NCI-H1436 (cell line): ENCODE measurements at regions not wholly inside any gene's neighbourhood (a gene's known extent, or its start where the extent isn't known, plus 50 kb on each side); places are given as distances from the start of the nearest gene placed in this dataset.

Experiments
- DNase-seq: peaks from one replicate; lab custom pipeline; 2025; lab: John Stamatoyannopoulos, UW

DNA sequence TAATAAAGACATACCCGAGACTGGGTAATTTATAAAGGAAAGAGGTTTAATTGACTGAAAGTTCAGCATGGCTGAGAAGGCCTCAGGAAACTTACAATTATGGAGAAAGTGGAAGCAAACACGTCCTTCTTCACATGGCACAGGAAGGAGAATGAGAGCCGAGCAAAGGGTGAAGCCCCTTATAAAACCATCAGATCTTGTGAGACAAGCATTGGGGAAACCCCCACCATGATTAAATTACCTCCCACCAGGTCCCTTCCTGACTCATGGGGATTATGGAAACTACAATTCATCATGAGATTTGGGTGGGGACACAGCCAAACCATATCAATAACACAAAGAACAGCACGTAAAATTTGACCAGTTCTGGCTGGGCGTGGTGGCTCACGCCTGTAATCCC, 85.6 kb upstream of the ATF7IP start:
- DNase-seq = no peak

DNA sequence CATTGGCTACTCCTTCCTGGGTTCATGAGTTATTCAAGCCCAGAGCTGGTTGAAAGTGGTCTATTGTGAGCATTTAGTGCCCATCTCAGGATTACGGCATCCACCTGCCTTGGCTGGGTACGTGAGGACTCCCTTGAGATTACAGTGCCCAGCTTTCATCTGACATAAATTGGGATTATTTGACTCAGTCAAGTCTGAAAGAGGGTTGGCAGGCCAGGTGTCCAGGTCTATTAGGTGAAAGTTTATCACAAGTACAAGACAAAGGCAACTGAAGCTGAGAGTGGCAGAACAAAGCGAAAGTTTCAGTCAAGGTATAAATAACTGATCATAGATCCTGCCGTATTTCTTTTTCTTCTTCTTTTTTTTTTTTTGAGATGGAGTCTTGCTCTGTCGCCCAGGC, 84.6 kb upstream of the ATF7IP start:
- DNase-seq = no peak

DNA sequence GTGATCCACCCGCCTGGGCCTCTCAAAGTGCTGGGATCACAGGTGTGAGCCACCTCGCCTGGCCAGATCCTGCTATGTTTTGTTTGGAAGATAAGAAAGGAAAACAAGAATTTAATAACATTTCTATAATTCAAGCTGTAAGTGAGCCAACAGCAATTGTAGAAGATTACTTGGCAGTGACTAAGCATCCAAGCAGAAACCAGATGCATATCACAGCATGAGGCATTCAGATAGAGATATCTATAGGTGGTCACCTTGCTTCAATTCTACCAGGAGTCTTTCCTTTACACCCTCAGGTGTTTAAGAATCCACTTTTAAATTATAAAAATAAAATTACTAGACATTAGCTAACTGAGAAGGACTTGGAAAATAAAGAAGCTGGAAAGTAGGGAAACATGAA, 83.9 kb upstream of the ATF7IP start:
- DNase-seq = no peak

DNA sequence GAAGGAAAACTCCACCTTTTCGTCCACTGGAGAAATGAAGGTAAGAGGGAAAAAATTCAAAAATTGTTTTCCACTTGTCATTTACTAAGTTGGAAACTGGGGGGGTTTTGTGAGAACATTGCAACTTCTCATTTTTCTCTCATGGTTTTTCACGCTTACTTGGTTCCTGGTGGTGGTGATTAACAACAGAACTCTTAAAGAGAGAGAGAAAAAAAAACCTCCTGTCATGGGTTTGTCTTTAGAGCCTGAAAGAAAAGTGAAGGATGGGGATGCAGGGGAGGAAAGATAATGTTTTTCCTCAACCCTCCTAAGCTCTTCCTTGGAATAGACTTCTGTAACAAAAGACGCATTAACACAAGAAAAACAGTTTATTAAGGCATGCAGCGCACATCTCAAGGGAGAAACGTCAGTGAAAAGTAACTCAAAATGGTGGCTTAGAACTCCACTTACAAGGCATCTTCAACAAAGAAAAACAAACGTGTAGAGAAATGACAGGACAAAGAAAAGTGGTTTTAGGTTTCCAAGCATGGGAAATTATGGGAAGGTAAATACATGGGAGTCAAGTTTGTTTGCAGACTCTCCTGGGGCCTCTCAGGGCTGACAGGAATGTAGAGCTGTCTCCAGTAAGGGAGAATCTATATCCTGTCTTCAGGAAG, 81.9 kb upstream of the ATF7IP start:
- DNase-seq = no peak

DNA sequence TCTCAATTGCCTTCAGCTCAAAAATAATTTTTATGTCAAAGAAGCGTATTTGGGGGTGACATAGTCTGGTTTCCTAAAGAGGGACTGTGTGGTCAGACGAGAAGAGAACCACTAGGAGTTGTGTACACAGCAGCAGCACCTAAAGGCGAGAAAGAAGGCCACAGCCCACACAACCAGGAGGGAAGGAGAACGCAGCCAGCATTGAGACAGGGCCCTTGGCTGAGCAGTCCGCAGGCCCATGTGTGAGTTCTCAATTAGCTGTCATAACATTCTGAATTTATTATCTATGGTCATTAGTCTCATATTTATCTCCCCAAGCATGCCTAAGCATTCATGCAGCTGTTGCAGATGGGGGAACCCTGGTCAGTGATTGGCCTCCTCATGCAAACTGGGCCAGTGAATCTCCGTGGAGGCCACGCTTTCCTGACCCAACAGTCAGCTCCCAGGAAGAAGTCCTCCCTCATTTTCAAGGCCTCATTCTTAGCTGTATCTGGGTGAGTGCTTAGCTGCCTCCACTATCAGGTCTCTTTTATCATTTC, 81.2 kb upstream of the ATF7IP start:
- DNase-seq = no peak

DNA sequence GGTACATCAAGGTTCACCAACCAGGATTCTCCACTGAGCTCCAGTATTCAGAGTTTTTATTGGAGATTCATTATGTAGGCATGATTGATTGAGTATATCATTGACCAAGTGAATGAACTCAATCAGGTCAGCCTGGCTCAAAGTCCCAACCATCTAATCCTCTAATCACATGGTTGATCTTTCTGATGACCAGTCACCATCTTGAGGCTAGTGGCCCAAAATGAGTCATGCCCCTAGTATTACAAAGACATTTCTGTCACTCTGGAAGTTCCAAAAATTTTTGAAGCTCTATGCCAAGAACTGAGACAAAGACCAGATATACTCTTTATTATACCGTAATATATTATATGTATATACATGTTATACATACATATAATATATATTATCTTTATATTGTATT, 75.9 kb upstream of the ATF7IP start:
- DNase-seq = no peak

DNA sequence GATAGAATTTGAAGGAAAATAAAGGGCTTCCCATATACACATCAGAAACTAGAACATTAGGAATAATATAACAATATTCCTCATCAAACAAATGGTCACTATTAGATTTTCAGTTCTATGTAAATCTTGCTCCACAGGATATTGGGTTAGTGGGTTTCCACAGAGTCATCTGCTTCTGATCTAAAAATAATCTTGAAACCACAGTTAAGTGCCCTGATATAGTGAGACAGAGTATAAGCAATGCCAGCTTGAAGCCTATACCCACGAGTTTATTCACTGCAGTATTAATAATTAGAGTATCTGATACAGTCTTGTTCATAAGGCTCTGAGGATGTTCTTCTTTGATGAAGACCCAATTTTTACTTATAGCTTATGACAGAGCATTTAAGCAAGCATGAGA, 74.5 kb upstream of the ATF7IP start:
- DNase-seq = no peak

DNA sequence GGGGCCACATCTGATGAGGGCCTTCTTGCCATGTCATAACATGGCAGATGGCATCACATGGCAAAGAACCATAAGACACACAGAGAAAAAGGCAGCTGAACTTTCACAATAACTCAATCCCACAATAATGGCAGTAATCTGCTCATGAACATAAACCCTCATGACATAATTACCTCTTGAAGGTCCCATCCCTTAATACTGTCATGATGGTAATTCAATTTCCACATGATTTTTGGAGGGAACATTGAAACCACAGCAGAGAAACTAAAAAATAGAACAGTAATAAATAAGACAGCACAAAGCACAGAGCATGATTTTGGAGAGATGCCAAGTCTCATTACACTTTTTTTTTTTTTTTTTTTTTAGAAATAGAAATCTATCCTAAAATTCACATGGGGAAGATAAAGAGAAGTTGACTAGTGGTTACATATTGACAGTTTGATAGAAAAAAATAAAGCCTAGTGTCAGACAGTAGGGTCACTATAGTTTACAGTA, 61.8 kb upstream of the ATF7IP start:
- no peak for DNase-seq

DNA sequence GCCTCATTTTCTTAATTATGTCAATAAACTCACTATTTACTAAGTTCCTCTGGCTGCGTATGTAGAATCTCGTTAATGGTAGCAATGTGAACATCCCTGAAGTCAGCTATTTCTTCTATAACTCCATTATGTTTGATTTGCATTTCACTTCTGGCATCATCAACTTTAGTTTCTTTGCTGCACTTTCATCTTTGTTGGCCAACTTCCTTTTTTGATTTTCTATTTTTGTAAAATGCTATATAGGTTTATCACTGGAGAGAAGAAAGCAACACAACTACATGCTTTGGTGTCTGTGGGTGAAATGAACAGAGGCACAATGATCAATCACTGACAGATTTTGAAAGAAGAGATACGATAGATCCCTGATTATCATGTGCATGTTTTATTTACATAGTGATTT, 58.5 kb upstream of the ATF7IP start:
- no peak for DNase-seq

DNA sequence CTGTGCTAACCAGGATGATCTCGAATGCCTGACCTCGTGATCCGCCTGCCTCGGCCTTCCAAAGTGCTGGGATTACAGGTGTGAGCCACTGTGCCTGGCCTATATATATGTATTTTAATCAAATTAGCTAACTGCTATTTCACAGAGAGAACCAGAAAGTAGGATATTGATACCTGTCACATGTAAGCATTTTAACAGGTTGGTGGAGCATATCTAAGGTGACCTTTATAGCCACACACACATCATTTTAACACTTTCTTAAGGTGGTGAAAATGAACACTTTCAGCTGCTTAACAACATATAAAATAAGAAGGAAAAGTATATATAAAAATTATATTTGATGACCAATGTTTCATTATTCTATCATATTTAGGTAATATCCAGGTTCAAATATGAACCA, 57.0 kb upstream of the ATF7IP start:
- DNase-seq = no peak

DNA sequence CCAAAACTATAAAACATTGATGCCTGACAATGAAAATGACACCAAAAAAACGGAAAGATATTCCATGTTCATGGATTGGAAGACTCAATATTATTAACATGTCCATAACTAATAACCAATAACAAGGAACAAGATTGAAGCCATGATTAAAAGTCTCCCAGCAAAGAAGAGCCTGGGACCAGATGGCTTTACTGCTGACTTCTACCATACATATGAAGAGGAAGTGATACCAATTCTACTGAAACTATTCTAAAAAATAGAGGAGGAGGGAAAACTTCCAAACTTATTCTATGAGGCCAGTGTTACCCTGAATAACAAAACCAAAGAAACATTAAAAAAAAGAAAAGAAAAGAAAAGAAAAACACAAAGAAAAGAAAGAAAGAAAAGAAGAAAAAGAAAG, 54.6 kb upstream of the ATF7IP start:
- no peak for DNase-seq

DNA sequence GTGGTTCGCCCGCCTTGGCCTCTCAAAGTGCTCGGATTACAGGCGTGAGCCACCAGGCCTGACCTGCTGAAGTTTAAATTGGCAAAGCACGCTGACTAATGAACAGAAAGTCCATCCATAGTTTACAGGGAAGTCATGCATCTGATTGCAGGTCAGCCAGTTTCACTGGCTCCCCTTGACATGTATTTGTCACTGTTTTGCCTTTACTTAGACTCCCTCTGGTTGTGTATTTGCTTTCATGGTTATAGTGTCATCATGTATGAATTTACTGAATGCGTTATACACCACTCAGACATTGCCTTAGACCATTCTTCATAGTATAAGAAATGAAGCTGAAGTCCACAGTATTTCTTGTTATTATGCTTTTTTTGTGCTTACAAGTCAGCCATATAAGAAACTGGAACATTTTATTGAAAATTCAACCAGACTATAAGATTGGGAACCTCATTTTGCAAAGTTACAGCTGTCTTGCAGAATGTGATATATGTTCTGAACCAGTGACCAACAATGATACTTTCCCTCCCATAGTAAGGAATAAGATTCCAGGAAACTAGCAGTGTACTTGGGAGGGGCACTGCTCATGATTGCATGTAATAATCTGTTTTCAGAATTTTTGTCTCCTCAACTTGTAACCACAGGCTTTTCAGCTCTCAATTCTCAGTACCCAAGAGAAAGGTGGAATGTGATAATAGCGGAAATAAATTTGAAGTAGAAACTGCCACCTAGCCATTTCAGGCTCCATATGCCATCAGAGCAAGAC, 51.9 kb upstream of the ATF7IP start:
- no peak for DNase-seq

DNA sequence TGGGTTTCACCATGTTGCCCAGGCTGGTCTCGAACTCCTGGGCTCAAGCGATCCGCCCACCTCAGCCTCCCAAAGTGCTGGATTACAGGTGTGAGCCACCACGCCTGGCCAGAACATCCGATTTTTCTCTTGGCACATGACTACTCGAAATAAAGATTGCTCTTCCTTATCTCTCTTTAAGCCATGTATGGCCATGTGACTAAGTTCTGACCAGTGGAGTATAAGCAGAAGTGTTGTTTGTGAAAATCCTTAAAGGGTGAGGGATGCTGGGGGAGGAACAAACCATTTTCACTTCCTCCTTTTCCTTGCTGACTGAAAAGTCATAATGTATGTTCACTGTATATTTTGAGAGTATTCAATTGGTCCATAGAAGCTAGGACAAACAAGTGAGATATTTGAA, 50.7 kb upstream of the ATF7IP start:
- DNase-seq = no peak

DNA sequence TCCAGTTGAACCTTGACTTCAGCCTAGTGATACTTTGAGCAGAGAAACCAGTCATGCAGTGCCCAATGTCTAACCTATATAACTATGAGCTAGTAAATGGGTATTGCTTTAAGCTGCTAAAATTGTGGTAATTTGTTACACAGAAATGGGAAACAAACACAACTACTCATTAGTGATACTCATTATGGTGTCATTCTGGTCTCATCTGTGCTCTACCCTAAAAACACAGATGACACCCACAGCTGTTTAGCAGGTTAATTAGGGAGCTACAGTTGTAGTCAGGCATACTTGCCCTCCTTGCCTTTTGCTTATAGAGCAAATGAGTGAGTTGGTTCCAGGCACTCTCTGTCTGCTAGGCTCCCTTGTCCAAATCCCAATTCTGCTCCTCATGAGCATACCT, 50.0 kb upstream of the ATF7IP start:
- no peak for DNase-seq
